HepG2 (cell line): ENCODE measurements at regions not wholly inside any gene's neighbourhood (a gene's known extent, or its start where the extent isn't known, plus 50 kb on each side); places are given as distances from the start of the nearest gene placed in this dataset.

Source experiments
- BRD4 ChIP-seq: sonication (generic); formaldehyde crosslinking; IDR thresholded peaks from 2 replicates; pipeline ENCODE4 v1.4.0; 2020; ENCODE audit warnings: missing genetic modification reagents
- GABPA ChIP-seq, 2 experiments: IDR thresholded peaks; 2 replicates each; pipeline ENCODE4 v1.6.1; 2011 to 2016; ENCODE audit warnings: low read depth in 2 of 2, low read length in 1 of 2, missing biosample characterization in 1 of 2, missing genetic modification characterization in 1 of 2
- IKZF1 ChIP-seq: fragments of 450-650 bp; IDR thresholded peaks from 2 replicates; pipeline ENCODE4 v1.7.1; 2016
- MED13 ChIP-seq: sonication (generic); formaldehyde crosslinking; IDR thresholded peaks from 2 replicates; pipeline ENCODE4 v1.5.0; 2020; ENCODE audit warnings: missing genetic modification reagents
- SCMH1 ChIP-seq: sonication (generic); formaldehyde crosslinking; IDR thresholded peaks from 2 replicates; pipeline ENCODE4 v1.9.0; 2021; ENCODE audit warnings: missing genetic modification reagents, mild to moderate bottlenecking, borderline replicate concordance
- SOX6 ChIP-seq, 2 experiments: fragments of 450-650 bp in 1 of 2; sonication (generic) in 1 of 2; formaldehyde crosslinking in 1 of 2; IDR thresholded peaks; 2 replicates each; pipeline versions ENCODE4 v1.4.0 to v1.6.1; 2017 to 2020; ENCODE audit warnings: antibody characterized with exemption in 1 of 2, mild to moderate bottlenecking in 1 of 2, missing genetic modification reagents in 1 of 2
- TEAD2 ChIP-seq: sonication (generic); formaldehyde crosslinking; IDR thresholded peaks from 2 replicates; pipeline ENCODE4 v1.9.0; 2021; ENCODE audit warnings: missing genetic modification reagents
- ZNF12 ChIP-seq: sonication (generic); formaldehyde crosslinking; IDR thresholded peaks from 2 replicates; pipeline ENCODE4 v1.5.0; 2020; ENCODE audit warnings: missing genetic modification reagents
- ZNF556 ChIP-seq: sonication (generic); formaldehyde crosslinking; IDR thresholded peaks from 2 replicates; pipeline ENCODE4 v1.4.0; 2020; ENCODE audit warnings: mild to moderate bottlenecking, missing genetic modification reagents, borderline replicate concordance
- ZNF629 ChIP-seq: sonication (generic); formaldehyde crosslinking; conservative IDR thresholded peaks from 2 replicates; pipeline ENCODE4 v1.5.0; 2020; ENCODE audit warnings: missing genetic modification reagents
- ZNF772 ChIP-seq: sonication (generic); formaldehyde crosslinking; IDR thresholded peaks from 2 replicates; pipeline ENCODE4 v1.5.0; 2020; ENCODE audit warnings: mild to moderate bottlenecking, missing genetic modification reagents
- ZNF775 ChIP-seq: sonication (generic); formaldehyde crosslinking; IDR thresholded peaks from 2 replicates; pipeline ENCODE4 v1.4.0; 2020; ENCODE audit warnings: missing genetic modification reagents, mild to moderate bottlenecking, moderate library complexity, borderline replicate concordance
- TF ChIP-seq, protein P1 (sequence below): IDR thresholded peaks from 2 replicates; pipeline ENCODE4 v1.6.1; 2016; ENCODE audit warnings: mild to moderate bottlenecking, missing biosample characterization, missing genetic modification reagents
- TF ChIP-seq, protein P2 (sequence below): sonication (generic); formaldehyde crosslinking; IDR thresholded peaks from 2 replicates; pipeline ENCODE4 v1.5.1; 2020; ENCODE audit warnings: missing genetic modification reagents, mild to moderate bottlenecking, borderline replicate concordance
- TF ChIP-seq, protein P3 (sequence below), 2 experiments: fragments of 450-650 bp in 1 of 2; sonication (generic) in 1 of 2; formaldehyde crosslinking in 1 of 2; IDR thresholded peaks; 2 replicates each; pipeline versions ENCODE4 v1.6.1 to v1.8.0; 2016 to 2022; ENCODE audit warnings: antibody characterized with exemption in 1 of 2, mild to moderate bottlenecking in 1 of 2, missing genetic modification reagents in 1 of 2
- TF ChIP-seq, protein P4 (sequence below): sonication (generic); formaldehyde crosslinking; IDR thresholded peaks from 2 replicates; pipeline ENCODE4 v1.5.0; 2020; ENCODE audit warnings: mild to moderate bottlenecking, missing genetic modification reagents, moderate library complexity

DNA sequence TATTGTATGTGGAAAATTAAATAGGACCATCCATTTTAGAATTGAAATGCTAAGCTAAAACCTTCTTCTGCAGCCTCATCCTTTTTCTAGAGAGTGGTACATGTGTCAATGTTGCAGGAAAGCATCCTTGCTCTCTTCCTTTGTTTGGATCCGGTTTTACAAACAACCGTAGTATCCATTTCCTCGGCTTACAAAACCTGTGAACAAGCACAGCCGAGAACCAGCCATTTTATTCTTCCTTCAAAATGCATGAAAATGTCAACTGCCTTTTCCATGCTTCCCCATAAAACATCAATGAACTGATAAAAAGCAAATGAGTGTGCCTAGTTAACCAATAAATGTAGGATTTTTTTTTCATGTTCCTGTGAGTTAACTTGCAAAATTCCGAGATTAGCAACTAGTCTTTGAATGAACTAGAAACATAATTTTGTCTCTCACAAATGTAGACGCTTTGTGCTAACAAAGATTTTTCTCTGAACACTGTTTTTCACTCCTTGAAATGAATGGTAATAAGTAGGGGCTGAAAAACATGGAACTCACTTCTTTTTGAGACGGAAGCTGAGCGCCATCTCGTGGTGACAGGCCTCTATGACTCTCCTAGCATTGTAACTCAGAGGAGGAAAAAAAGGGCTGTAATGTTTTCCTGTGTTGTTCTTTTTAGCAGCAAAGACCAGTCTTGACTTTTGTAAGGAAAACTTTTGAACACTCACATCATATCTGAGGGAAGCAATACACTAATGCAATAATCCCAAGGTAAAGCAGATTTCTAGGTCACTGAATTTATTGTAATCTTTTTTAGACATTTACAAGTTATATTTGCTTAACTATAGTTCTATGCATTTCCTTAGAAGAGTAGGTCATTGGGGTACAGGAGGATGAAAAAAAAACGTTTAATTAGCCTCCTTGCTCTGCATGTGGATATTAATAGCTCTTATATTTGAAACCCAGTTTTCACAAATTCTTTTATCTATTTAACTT, 157.4 kb upstream of the FOXG1 start (continued):
- no peak for TF ChIP-seq MED13
- TF ChIP-seq, protein P1, sequence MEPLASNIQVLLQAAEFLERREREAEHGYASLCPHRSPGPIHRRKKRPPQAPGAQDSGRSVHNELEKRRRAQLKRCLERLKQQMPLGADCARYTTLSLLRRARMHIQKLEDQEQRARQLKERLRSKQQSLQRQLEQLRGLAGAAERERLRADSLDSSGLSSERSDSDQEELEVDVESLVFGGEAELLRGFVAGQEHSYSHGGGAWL (CRISPR knock-in tag): no peak
- TF ChIP-seq, protein P2, sequence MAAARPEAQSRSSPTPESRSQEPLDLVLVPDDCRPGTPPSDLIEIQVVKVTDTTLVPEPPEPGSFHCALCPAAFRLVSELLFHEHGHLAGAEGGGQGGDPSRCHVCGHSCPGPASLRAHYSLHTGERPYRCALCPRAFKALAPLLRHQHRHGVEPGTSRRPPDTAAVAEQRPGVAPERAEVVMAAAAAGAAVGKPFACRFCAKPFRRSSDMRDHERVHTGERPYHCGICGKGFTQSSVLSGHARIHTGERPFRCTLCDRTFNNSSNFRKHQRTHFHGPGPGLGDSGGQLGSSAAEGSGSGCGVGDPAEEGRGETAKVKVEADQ (CRISPR knock-in tag): no peak
- TF ChIP-seq, protein P3, sequence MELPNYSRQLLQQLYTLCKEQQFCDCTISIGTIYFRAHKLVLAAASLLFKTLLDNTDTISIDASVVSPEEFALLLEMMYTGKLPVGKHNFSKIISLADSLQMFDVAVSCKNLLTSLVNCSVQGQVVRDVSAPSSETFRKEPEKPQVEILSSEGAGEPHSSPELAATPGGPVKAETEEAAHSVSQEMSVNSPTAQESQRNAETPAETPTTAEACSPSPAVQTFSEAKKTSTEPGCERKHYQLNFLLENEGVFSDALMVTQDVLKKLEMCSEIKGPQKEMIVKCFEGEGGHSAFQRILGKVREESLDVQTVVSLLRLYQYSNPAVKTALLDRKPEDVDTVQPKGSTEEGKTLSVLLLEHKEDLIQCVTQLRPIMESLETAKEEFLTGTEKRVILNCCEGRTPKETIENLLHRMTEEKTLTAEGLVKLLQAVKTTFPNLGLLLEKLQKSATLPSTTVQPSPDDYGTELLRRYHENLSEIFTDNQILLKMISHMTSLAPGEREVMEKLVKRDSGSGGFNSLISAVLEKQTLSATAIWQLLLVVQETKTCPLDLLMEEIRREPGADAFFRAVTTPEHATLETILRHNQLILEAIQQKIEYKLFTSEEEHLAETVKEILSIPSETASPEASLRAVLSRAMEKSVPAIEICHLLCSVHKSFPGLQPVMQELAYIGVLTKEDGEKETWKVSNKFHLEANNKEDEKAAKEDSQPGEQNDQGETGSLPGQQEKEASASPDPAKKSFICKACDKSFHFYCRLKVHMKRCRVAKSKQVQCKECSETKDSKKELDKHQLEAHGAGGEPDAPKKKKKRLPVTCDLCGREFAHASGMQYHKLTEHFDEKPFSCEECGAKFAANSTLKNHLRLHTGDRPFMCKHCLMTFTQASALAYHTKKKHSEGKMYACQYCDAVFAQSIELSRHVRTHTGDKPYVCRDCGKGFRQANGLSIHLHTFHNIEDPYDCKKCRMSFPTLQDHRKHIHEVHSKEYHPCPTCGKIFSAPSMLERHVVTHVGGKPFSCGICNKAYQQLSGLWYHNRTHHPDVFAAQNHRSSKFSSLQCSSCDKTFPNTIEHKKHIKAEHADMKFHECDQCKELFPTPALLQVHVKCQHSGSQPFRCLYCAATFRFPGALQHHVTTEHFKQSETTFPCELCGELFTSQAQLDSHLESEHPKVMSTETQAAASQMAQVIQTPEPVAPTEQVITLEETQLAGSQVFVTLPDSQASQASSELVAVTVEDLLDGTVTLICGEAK (IDR thresholded peaks at IDR 0.05): no peak
- TF ChIP-seq, protein P3 (CRISPR knock-in tag; IDR thresholded peaks at IDR 0.05): no peak
- TF ChIP-seq SOX6 (IDR thresholded peaks at IDR 0.05): no peak
- no peak for TF ChIP-seq SOX6 (CRISPR knock-in tag; IDR thresholded peaks at IDR 0.05)
- TF ChIP-seq TEAD2 (CRISPR knock-in tag): no peak
- TF ChIP-seq GABPA (IDR thresholded peaks at IDR 0.05; ENCODE audit: low read depth, low read length): no peak
- TF ChIP-seq GABPA (CRISPR knock-in tag; IDR thresholded peaks at IDR 0.05; ENCODE audit: low read depth): peak; percentile 52; the same call in 1 of the 2 replicates
- TF ChIP-seq ZNF772: no peak
- TF ChIP-seq ZNF12 (CRISPR knock-in tag): peak; percentile 80
- TF ChIP-seq IKZF1: no peak
- no peak for TF ChIP-seq ZNF775
- TF ChIP-seq BRD4: no peak
- no peak for TF ChIP-seq ZNF556 (CRISPR knock-in tag)
- TF ChIP-seq ZNF629: no peak
- TF ChIP-seq, protein P4, sequence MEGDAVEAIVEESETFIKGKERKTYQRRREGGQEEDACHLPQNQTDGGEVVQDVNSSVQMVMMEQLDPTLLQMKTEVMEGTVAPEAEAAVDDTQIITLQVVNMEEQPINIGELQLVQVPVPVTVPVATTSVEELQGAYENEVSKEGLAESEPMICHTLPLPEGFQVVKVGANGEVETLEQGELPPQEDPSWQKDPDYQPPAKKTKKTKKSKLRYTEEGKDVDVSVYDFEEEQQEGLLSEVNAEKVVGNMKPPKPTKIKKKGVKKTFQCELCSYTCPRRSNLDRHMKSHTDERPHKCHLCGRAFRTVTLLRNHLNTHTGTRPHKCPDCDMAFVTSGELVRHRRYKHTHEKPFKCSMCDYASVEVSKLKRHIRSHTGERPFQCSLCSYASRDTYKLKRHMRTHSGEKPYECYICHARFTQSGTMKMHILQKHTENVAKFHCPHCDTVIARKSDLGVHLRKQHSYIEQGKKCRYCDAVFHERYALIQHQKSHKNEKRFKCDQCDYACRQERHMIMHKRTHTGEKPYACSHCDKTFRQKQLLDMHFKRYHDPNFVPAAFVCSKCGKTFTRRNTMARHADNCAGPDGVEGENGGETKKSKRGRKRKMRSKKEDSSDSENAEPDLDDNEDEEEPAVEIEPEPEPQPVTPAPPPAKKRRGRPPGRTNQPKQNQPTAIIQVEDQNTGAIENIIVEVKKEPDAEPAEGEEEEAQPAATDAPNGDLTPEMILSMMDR (CRISPR knock-in tag): peak; percentile 93
- TF ChIP-seq SCMH1 (CRISPR knock-in tag): no peak
